CD4-positive, alpha-beta memory T cell (primary cell): ENCODE measurements at regions not wholly inside any gene's neighbourhood (a gene's known extent, or its start where the extent isn't known, plus 50 kb on each side); places are given as distances from the start of the nearest gene placed in this dataset.

Source experiments
- CTCF ChIA-PET: fragments of 350-600 bp; sonication (Branson Sonifier 250); formaldehyde crosslinking; loops from one replicate; lab custom pipeline; 2021; ENCODE audit warnings: inconsistent platforms; ENCODE audit not compliant: partially characterized antibody; lab: Charles Lee
- POLR2A ChIA-PET: fragments of 350-600 bp; sonication (Branson Sonifier 250); formaldehyde crosslinking; loops from one replicate; lab custom pipeline; 2021; ENCODE audit not compliant: partially characterized antibody; lab: Charles Lee
- DNase-seq, 5 donors: peaks; one replicate each; pipeline versions ENCODE4 v3.0.0 to v3.0.0-alpha.2; 2020 to 2022; ENCODE audit warnings: mixed read lengths in 1 of 5
- H3K27ac ChIP-seq: one replicate; pipeline ENCODE4 v1.7.0; 2013; ENCODE audit warnings: low read depth, low read length
- H3K27me3 ChIP-seq: 2 replicates; pipeline ENCODE4 v1.7.0; 2013; ENCODE audit warnings: mild to moderate bottlenecking, low read length, moderate library complexity; ENCODE audit not compliant: insufficient read depth
- H3K36me3 ChIP-seq: 2 replicates; pipeline ENCODE4 v1.7.0; 2013; ENCODE audit warnings: mild to moderate bottlenecking, low read length, moderate library complexity; ENCODE audit not compliant: insufficient read depth
- H3K4me1 ChIP-seq: 2 replicates; pipeline ENCODE4 v1.7.0; 2013; ENCODE audit warnings: mild to moderate bottlenecking, low read length, moderate library complexity; ENCODE audit not compliant: insufficient read depth
- H3K4me3 ChIP-seq, 2 donors: one replicate each; pipeline ENCODE4 v1.7.0; 2013; ENCODE audit warnings: low read length in 2 of 2, mild to moderate bottlenecking in 1 of 2
- H3K9me3 ChIP-seq, 2 donors: one replicate each; pipeline ENCODE4 v1.7.0; 2013; ENCODE audit warnings: low read length in 2 of 2, control low read depth in 1 of 2; ENCODE audit not compliant: control insufficient read depth in 1 of 2
- H3K27ac Mint-ChIP-seq, 7 donors: one replicate each; pipeline ENCODE4 v1.8.0; 2020 to 2021; ENCODE audit warnings: mixed read lengths in 7 of 7, mild to moderate bottlenecking in 6 of 7, inconsistent platforms in 3 of 7, moderate library complexity in 3 of 7
- H3K27me3 Mint-ChIP-seq, 2 donors: one replicate each; pipeline ENCODE4 v1.8.0; 2020 to 2021; ENCODE audit warnings: mixed read lengths in 2 of 2
- H3K36me3 Mint-ChIP-seq, 2 donors: one replicate each; pipeline ENCODE4 v1.8.0; 2020 to 2021; ENCODE audit warnings: mixed read lengths in 2 of 2, inconsistent platforms in 1 of 2, mild to moderate bottlenecking in 1 of 2
- H3K4me1 Mint-ChIP-seq, 4 donors: one replicate each; pipeline ENCODE4 v1.8.0; 2020 to 2021; ENCODE audit warnings: mixed read lengths in 4 of 4, mild to moderate bottlenecking in 1 of 4
- H3K4me3 Mint-ChIP-seq, 8 donors: one replicate each; pipeline ENCODE4 v1.8.0; 2020 to 2021; ENCODE audit warnings: mixed read lengths in 8 of 8, mild to moderate bottlenecking in 7 of 8, moderate library complexity in 6 of 8, inconsistent platforms in 3 of 8
- H3K9me3 Mint-ChIP-seq, 8 donors: one replicate each; pipeline ENCODE4 v1.8.0; 2020 to 2021; ENCODE audit warnings: mixed read lengths in 8 of 8, mild to moderate bottlenecking in 5 of 8, inconsistent platforms in 3 of 8, moderate library complexity in 1 of 8
- intact Hi-C: fragments of 100-400 bp; cut with micrococcal nuclease; formaldehyde crosslinking; loops from one replicate; pipeline ENCODE4 v1.15.1; 2023

GRCh38 chr7:125490167-125490566 lies 560.5 kb upstream of the POT1 start:
- no peak for DNase-seq
- no peaks in the 10 kb centered on the region for H3K27me3 ChIP-seq
- no peak overlapping the region for H3K27ac Mint-ChIP-seq
- no peaks in the 10 kb centered on the region for H3K9me3 ChIP-seq
- no peaks in the 10 kb centered on the region for H3K4me1 ChIP-seq
- CTCF ChIA-PET, result no interaction called here
- H3K4me1 Mint-ChIP-seq, result peaks cover 0 to 3% (median 0%) of the 10 kb centered on the region in 4 donors
- H3K36me3 Mint-ChIP-seq, result no peaks in the 10 kb centered on the region
- H3K4me3 ChIP-seq, result no peak overlapping the region
- no peak overlapping the region for H3K4me3 Mint-ChIP-seq
- H3K27ac ChIP-seq, result no peak overlapping the region
- intact Hi-C loops, result no loop called here
- H3K36me3 ChIP-seq, result no peaks in the 10 kb centered on the region
- H3K27me3 Mint-ChIP-seq, result no peaks in the 10 kb centered on the region
- peaks cover 0 to 5% (median 2%) of the 10 kb centered on the region in 8 donors for H3K9me3 Mint-ChIP-seq
- POLR2A ChIA-PET, result no interaction called here

GRCh38 chr7:125485223-125485622 lies 555.6 kb upstream of the POT1 start:
- H3K4me1 ChIP-seq, result no peaks in the 10 kb centered on the region
- H3K4me1 Mint-ChIP-seq, result peaks cover 0 to 3% (median 0%) of the 10 kb centered on the region in 4 donors
- H3K27ac ChIP-seq, result no peak overlapping the region
- no peak overlapping the region for H3K27ac Mint-ChIP-seq
- H3K36me3 ChIP-seq, result no peaks in the 10 kb centered on the region
- no peak overlapping the region for H3K4me3 ChIP-seq
- ChIA-PET POLR2A (no interaction called here), CTCF (no interaction called here)
- H3K9me3 ChIP-seq, result no peaks in the 10 kb centered on the region
- H3K4me3 Mint-ChIP-seq, result no peak overlapping the region
- no peaks in the 10 kb centered on the region for H3K27me3 Mint-ChIP-seq
- no peaks in the 10 kb centered on the region for H3K36me3 Mint-ChIP-seq
- intact Hi-C loops, result no loop called here
- H3K27me3 ChIP-seq, result no peaks in the 10 kb centered on the region
- DNase-seq, result no peak
- peaks cover 0 to 3% (median 0%) of the 10 kb centered on the region in 8 donors for H3K9me3 Mint-ChIP-seq

DNA sequence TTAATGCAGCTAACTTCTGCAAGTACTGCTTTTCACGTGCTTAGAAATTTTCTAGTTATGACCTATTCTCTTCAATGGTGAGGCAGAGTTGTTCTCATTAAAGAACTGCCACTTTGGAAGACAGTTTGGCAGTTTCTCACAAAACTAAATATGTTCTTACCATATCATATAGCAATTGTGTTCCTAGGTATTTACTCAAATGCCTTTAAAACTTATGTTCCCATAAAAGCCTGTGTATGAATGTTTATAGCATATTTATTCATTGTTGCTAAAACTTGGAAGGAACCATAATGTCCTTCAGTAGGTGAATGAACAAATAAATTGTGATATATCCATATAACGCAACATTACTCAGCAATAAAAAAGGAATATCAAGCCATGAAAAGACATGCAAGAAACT lies 555.1 kb upstream of the POT1 start:
- H3K9me3 Mint-ChIP-seq, result peaks cover 0 to 3% (median 0%) of the 10 kb centered on the region in 8 donors
- Histone ChIP-seq H3K27me3 (no peaks in the 10 kb centered on the region), H3K9me3 (no peaks in the 10 kb centered on the region), H3K27ac (no peak overlapping the region), H3K4me1 (no peaks in the 10 kb centered on the region), H3K36me3 (no peaks in the 10 kb centered on the region), H3K4me3 (no peak overlapping the region)
- intact Hi-C loops, result no loop called here
- no peak overlapping the region for H3K27ac Mint-ChIP-seq
- no peaks in the 10 kb centered on the region for H3K27me3 Mint-ChIP-seq
- H3K36me3 Mint-ChIP-seq, result no peaks in the 10 kb centered on the region
- no peak overlapping the region for H3K4me3 Mint-ChIP-seq
- no peak for DNase-seq
- peaks cover 0 to 3% (median 0%) of the 10 kb centered on the region in 4 donors for H3K4me1 Mint-ChIP-seq
- POLR2A ChIA-PET, result no interaction called here
- CTCF ChIA-PET, result no interaction called here

GRCh38 chr7:125481323-125481722 lies 551.7 kb upstream of the POT1 start:
- ChIA-PET CTCF (no interaction called here), POLR2A (no interaction called here)
- Histone ChIP-seq H3K27ac (no peak overlapping the region), H3K9me3 (no peaks in the 10 kb centered on the region), H3K4me1 (no peaks in the 10 kb centered on the region), H3K36me3 (no peaks in the 10 kb centered on the region), H3K4me3 (no peak overlapping the region), H3K27me3 (no peaks in the 10 kb centered on the region)
- Mint-ChIP-seq H3K4me1 (no peaks in the 10 kb centered on the region), H3K36me3 (no peaks in the 10 kb centered on the region), H3K27ac (no peak overlapping the region), H3K27me3 (no peaks in the 10 kb centered on the region), H3K9me3 (peaks cover 0 to 6% (median 0%) of the 10 kb centered on the region in 8 donors), H3K4me3 (no peak overlapping the region)
- intact Hi-C loops, result no loop called here
- no peak for DNase-seq

DNA sequence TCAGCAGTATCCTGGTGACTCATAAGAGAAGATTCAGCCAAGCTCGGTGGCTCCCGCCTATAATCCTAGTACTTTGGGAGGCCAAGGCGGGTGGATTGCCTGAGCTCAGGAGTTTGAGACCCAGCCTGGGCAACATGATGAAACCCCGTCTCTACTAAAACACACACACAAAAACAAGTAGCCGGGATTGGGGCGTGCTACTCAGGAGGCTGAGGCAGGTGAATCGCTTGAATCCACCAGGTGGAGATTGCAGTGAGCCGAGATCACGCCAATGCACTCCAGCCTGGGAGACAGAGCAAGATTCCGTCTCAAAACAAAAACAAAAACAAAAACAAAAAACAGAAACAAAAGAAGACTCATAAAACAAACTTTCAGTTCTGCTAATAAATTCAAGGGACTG lies 551.1 kb upstream of the POT1 start:
- Mint-ChIP-seq H3K4me1 (no peaks in the 10 kb centered on the region), H3K27ac (no peak overlapping the region), H3K27me3 (no peaks in the 10 kb centered on the region), H3K4me3 (no peak overlapping the region), H3K36me3 (no peaks in the 10 kb centered on the region), H3K9me3 (peaks cover 0 to 6% (median 0%) of the 10 kb centered on the region in 8 donors)
- no peak overlapping the region for H3K27ac ChIP-seq
- H3K36me3 ChIP-seq, result no peaks in the 10 kb centered on the region
- CTCF ChIA-PET, result no interaction called here
- H3K4me3 ChIP-seq, result no peak overlapping the region
- H3K27me3 ChIP-seq, result no peaks in the 10 kb centered on the region
- H3K9me3 ChIP-seq, result no peaks in the 10 kb centered on the region
- H3K4me1 ChIP-seq, result no peaks in the 10 kb centered on the region
- no peak for DNase-seq
- POLR2A ChIA-PET, result no interaction called here
- intact Hi-C loops, result no loop called here

- H3K27ac ChIP-seq, result no peak overlapping the region
- H3K9me3 Mint-ChIP-seq, result peaks cover under 1 to 9% (median 3%) of the 10 kb centered on the region in 8 donors
- no peaks in the 10 kb centered on the region for H3K4me1 Mint-ChIP-seq
- no peaks in the 10 kb centered on the region for H3K27me3 Mint-ChIP-seq
- H3K27me3 ChIP-seq, result no peaks in the 10 kb centered on the region
- intact Hi-C loops, result no loop called here
- no peak for DNase-seq
- ChIA-PET CTCF (no interaction called here), POLR2A (no interaction called here)
- H3K4me3 ChIP-seq, result no peak overlapping the region
- no peak overlapping the region for H3K4me3 Mint-ChIP-seq
- H3K36me3 ChIP-seq, result no peaks in the 10 kb centered on the region
- H3K27ac Mint-ChIP-seq, result no peak overlapping the region
- H3K36me3 Mint-ChIP-seq, result no peaks in the 10 kb centered on the region
- no peaks in the 10 kb centered on the region for H3K4me1 ChIP-seq
- H3K9me3 ChIP-seq, result no peaks in the 10 kb centered on the region
Measured at GRCh38 chr7:125468855-125469174, 539.2 kb upstream of the POT1 start.

DNA sequence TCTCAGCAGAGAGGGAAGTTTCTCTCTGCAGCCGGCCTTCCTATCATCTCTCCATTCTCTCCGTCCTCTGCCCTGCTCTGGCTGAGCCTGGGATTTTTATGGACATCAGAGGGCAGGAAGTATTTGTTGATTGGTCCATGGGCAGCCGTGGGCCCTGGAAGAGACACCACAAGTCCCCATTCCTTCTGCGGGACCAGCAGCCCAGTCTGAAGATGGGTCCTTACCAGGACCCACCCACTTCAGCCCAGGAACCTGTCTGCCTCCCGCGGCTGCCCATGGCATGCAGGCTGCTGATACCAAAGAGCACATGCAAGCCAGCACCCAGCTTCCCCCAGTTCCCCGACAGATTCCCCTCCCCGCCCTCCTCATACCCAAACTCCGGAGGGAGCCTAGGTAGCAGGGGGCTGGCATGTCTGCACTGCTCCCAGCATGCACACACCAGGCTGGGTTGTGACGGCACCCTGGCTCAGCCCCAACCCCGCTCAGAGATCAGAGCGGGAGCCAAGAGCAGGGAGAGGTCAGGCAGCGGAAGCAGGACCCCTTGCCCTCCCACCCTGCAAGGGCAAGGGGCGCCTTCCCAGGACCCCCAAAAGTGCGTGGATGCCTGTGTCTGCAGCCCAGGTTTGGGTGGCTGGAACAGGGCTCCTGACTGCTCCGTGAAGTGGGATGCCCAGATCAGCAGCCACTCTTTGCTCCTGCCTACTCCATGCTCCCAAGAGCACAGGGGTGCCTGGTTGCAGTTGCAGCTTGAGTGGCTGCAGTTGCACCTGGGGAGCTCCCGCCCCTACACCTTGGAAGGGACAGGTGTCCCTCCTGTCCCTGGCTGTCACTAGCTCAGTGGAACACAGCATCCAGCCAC lies 538.6 kb upstream of the POT1 start:
- POLR2A ChIA-PET, result no interaction called here
- H3K27me3 ChIP-seq, result no peaks in the 10 kb centered on the region
- no peak for DNase-seq
- intact Hi-C loops, result no loop called here
- no peaks in the 10 kb centered on the region for H3K4me1 ChIP-seq
- Mint-ChIP-seq H3K27me3 (no peaks in the 10 kb centered on the region), H3K4me1 (no peaks in the 10 kb centered on the region), H3K27ac (no peak overlapping the region), H3K36me3 (no peaks in the 10 kb centered on the region), H3K4me3 (no peak overlapping the region), H3K9me3 (peaks cover 2 to 10% (median 4%) of the 10 kb centered on the region in 8 donors)
- no peaks in the 10 kb centered on the region for H3K9me3 ChIP-seq
- no peak overlapping the region for H3K27ac ChIP-seq
- CTCF ChIA-PET, result no interaction called here
- no peaks in the 10 kb centered on the region for H3K36me3 ChIP-seq
- no peak overlapping the region for H3K4me3 ChIP-seq
